ENCODE measurements at regions not wholly inside any gene's neighbourhood (a gene's known extent, or its start where the extent isn't known, plus 50 kb on each side); places are given as distances from the start of the nearest gene placed in this dataset.
"Not testable (repeated sequence)": the region's sequence is repeated elsewhere in the genome, so short reads cannot be mapped to it uniquely, and the experiment has no call there.

GRCh38 chr4:106869551-106869950, 166.6 kb downstream of the DKK2 start:
- DNase-seq (ENCODE audit: low spot score in 2 of 2): no peak
- FAIRE-seq: no peak

GRCh38 chr4:106868381-106869035, 167.6 kb downstream of the DKK2 start:
- DNase-seq (ENCODE audit: low spot score in 2 of 2) (no peak), FAIRE-seq (no peak)

- DNase-seq (ENCODE audit: low spot score in 2 of 2): no peak
- FAIRE-seq: no peak
Measured at GRCh38 chr4:106864231-106864630, 171.9 kb downstream of the DKK2 start.

GRCh38 chr4:106854569-106855351, 181.4 kb downstream of the DKK2 start:
- DNase-seq (ENCODE audit: low spot score in 2 of 2): no peak
- no peak for FAIRE-seq

GRCh38 chr4:106852426-106852825, 183.7 kb downstream of the DKK2 start:
- no peak for DNase-seq (ENCODE audit: low spot score in 2 of 2)
- no peak for FAIRE-seq

GRCh38 chr4:106851726-106852125, 184.4 kb downstream of the DKK2 start:
- FAIRE-seq (no peak), DNase-seq (ENCODE audit: low spot score in 2 of 2) (no peak)

- DNase-seq (ENCODE audit: low spot score in 2 of 2) (no peak), FAIRE-seq (no peak)
Measured at GRCh38 chr4:106850691-106851090, 185.4 kb downstream of the DKK2 start.

GRCh38 chr4:106835919-106836318, 200.2 kb downstream of the DKK2 start:
- FAIRE-seq: no peak
- DNase-seq (ENCODE audit: low spot score in 2 of 2): no peak

GRCh38 chr4:106830879-106831278, 205.2 kb downstream of the DKK2 start:
- DNase-seq (ENCODE audit: low spot score in 2 of 2) (no peak), FAIRE-seq (no peak)

GRCh38 chr4:106818764-106819163, 217.3 kb downstream of the DKK2 start:
- no peak for DNase-seq (ENCODE audit: low spot score in 2 of 2)

GRCh38 chr4:106816496-106816895, 219.6 kb downstream of the DKK2 start:
- no peak for FAIRE-seq
- no peak for DNase-seq (ENCODE audit: low spot score in 2 of 2)

More at GRCh38 chr4:106818764-106819163, 217.3 kb downstream of the DKK2 start:
- FAIRE-seq: no peak

GRCh38 chr4:106810122-106810521, 226.0 kb downstream of the DKK2 start:
- DNase-seq (ENCODE audit: low spot score in 2 of 2) (no peak), FAIRE-seq (no peak)

GRCh38 chr4:106809076-106809475, 227.0 kb downstream of the DKK2 start:
- no peak for FAIRE-seq
- no peak for DNase-seq (ENCODE audit: low spot score in 2 of 2)

- DNase-seq (ENCODE audit: low spot score in 2 of 2): no peak
- FAIRE-seq: no peak
Measured at GRCh38 chr4:106806158-106806797, 229.8 kb downstream of the DKK2 start.

- FAIRE-seq (no peak), DNase-seq (ENCODE audit: low spot score in 2 of 2) (no peak)
Measured at GRCh38 chr4:106803083-106803482, 233.0 kb downstream of the DKK2 start.

GRCh38 chr4:106801386-106801785, 234.7 kb downstream of the DKK2 start:
- FAIRE-seq (no peak), DNase-seq (ENCODE audit: low spot score in 2 of 2) (no peak)

GRCh38 chr4:106796876-106797275, 239.2 kb downstream of the DKK2 start:
- DNase-seq (ENCODE audit: low spot score in 2 of 2) (no peak), FAIRE-seq (no peak)

GRCh38 chr4:106795326-106795725, 240.8 kb downstream of the DKK2 start:
- no peak for FAIRE-seq
- DNase-seq (ENCODE audit: low spot score in 2 of 2): no peak

- no peak for FAIRE-seq
- DNase-seq (ENCODE audit: low spot score in 2 of 2): no peak
Measured at GRCh38 chr4:106793933-106794332, 242.2 kb downstream of the DKK2 start.

GRCh38 chr4:106775636-106776035, 260.5 kb downstream of the DKK2 start:
- FAIRE-seq: no peak
- DNase-seq (ENCODE audit: low spot score in 2 of 2): no peak

GRCh38 chr4:106774055-106774454, 262.1 kb downstream of the DKK2 start:
- not testable (repeated sequence) for DNase-seq (ENCODE audit: low spot score in 2 of 2); FAIRE-seq

Data from frontal cortex (tissue), 3 donors.